ENCODE measurements at regions not wholly inside any gene's neighbourhood (a gene's known extent, or its start where the extent isn't known, plus 50 kb on each side); places are given as distances from the start of the nearest gene placed in this dataset.
"Not testable (repeated sequence)": the region's sequence is repeated elsewhere in the genome, so short reads cannot be mapped to it uniquely, and the experiment has no call there.

DNA sequence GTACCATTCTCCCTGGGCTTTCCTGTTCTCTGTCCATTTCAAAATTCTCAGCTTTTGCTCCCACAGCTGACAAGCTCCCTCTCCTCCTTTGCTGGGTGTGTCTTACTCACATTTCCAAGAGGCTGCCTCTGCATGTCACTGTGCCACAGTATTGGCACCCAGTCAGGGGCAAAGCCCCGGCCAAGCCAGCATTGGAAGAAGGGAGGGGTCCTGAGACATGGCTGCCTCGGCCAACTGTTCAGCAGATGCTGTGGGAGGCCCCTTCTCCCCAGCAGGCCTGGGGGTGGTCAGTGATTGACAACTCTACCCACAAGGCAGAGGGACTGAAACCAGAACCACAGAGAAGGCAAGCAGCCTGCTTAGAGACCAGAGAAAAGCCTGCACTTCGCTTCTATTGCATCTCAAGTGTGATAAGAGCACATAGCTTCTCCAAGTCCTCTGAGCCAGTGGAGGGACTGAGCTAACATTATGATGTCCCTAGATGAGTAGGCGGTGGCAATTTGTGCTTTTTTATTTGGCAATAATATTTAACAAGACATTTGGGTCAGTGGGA, 294.1 kb downstream of the SIPA1L2 start:
- no peak for DNase-seq

DNA sequence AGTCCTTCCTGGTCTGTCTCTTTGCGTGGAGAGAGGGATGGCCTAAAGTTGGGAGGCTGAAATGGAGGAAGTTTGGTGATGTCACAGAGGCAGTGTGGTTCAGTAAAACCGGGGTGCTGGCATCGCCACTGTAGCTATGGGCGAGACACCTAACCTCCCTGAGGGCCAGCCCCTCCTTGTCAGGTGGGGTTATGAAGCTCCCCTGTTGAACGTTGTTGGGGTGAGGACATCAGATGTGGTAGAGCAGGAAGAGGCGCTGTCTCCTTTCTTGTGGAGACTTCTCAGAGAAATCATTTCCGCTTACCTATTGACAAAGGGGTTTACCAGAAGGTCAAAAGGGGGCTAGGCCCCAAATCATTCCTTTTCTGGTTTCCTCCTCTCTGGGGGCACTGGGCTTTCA, 294.7 kb downstream of the SIPA1L2 start:
- DNase-seq = peak; percentile 38

DNA sequence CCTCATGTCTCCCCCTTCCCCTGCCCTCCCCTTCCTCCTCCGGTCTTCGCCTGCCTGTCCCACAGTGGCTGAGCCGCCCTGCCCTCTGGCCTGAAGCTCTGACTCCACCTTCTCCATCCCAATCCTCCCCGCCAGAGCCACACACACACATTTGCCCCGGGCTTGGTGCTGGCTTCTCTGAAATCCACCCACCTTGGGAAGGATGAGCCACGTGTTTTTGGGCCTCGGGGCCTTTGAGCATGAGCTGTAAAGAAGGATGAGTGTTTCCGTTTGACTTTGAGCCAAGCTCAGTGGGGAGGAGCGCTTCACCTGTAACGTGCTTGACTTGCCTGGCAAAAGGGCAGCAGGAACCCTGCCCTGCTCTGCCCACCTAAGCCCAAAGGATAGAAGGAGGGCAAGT, 295.1 kb downstream of the SIPA1L2 start:
- DNase-seq = no peak

DNA sequence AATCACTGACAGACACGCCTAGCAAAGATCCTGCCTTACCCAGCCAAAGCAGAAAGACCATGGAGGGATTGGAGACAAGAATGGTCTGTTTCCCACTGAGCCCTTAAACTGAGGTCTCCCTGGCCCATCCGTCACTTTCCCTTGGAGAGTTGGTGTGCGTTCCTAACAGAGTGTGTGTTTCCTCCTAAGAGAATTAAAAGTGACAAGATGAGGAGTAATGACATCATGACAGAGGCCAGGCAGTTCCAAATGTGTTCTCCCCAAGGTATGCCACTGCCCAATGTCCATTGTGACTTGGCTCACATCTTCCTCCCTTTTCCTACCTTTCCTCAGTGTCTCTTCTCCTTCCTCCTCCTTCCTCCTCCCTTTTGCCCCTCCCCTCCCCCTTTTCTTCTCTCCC, 295.7 kb downstream of the SIPA1L2 start:
- no peak for DNase-seq

DNA sequence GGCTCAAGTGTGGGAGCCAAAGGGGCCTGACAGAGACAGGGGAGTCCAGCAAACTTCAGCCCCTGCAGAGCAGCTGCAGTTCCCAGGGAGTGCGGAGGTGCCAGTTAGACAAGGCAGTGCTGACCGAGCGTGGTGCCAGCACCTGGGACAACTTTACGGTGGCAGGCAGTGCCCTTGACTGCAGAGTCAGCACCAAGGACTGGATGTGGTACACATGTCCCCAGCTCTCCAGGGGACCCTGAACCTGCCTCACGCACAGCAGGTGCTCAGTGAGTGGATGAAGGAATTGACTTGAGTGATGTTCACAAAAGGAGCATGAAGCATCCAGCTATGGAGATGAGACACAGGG, 296.5 kb downstream of the SIPA1L2 start:
- no peak for DNase-seq

DNA sequence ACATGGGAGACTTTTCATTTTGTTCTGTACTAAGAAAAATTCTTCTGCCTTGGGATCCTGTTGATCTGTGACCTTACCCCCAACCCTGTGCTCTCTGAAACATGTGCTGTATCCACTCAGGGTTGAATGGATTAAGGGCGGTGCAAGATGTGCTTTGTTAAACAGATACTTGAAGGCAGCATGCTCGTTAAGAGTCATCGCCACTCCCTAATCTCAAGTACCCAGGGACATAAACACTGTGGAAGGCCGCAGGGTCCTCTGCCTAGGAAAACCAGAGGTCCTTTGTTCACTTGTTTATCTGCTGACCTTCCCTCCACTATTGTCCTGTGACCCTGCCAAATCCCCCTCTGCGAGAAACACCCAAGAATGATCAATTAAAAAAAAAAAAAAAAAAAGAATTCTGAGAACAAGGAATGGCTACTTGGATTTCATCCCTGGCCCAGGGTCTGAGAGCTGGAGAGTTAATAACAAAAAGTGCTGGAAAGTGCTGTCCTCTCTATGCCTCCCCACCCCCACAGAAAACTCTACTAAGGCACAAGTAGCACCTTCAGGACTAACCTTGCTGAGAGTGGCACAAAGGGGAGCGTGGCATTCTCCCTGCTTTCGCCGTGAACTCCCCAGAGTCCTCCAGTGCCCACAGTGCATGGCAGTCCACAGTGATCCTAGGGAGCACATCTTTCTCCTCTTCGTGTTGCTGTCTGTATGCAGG, 297.1 kb downstream of the SIPA1L2 start:
- not testable (repeated sequence) for DNase-seq

DNA sequence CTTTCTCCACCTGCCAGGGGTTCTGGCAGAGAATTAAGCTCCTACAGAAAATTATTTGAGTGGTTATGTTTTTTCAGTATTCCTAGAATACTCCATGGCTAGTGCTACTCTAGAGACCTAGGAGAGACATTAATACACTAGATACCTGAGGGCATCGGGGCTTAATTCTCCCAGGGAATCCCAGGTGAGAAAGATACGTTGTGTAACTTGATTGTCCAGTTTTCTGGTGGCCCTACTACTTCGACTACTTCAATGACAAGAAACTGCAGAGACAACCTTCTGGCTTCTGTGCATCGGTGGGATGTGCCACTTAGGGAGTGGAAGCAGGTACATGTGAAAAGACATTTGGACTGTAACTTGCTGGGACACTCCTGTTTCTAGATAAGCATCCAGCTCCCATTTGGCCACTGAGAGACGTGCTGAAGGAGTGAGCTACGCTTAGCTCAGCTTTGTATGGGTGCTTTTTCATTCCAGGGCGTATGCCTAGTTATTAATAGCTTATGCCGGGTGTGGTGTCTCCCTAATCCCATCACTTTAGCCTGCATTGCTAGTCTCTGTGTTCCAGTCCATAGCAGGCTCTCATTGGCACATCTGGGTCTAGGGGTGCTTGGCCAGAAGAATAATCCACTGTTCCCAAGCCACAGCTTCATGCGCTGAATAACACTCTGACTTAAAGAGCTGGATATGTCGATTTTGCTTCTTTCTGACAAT, 300.7 kb downstream of the SIPA1L2 start:
- DNase-seq = no peak

DNA sequence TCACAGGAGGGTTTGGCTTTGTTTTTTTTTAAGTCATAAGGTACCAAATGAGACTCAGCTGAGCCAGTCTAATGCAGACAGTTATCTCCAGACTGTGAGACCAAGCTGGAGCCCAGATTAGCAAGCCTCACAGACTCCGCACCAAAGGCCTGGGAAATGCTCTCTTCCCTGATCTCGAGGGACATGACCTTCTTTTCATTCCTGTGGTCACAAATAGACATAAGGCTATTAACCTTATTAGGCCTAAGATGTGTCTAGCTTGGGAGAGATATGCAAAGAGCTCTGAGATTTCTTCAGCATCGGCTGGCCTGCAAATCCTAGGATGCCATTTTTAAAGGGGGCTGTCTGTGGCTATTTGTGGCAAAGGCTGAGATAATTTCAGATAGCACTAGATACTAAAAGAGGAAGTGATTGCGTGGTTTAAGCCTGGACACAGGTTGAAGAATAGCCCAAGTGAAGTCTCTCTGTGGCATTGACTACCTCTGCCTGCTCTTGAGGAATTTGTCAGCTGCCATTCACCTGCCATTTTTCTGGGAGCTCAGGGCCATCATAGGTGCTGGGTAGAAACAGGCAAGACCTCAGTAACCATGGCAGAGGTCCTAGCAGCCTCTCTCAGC, 301.3 kb downstream of the SIPA1L2 start:
- DNase-seq = no peak

DNA sequence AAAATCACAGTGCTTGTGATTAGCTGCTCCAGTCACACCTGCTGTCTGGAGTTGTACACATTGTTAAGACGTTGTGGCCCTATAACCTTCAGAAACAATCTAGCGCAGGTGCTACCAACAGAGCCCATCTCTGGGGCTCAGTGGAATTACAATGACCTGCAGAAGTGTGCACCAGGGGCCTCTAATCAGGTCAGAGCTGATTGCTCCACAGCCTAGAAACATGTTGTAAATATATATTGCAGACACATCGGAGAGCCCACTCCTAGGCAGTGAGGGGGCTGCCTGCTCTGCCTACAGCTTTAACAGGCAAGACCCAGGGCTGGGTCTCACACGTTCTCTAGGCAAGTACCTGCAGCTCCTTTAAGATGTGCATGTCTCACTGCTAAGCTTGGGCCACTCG, 302.0 kb downstream of the SIPA1L2 start:
- DNase-seq = no peak

DNA sequence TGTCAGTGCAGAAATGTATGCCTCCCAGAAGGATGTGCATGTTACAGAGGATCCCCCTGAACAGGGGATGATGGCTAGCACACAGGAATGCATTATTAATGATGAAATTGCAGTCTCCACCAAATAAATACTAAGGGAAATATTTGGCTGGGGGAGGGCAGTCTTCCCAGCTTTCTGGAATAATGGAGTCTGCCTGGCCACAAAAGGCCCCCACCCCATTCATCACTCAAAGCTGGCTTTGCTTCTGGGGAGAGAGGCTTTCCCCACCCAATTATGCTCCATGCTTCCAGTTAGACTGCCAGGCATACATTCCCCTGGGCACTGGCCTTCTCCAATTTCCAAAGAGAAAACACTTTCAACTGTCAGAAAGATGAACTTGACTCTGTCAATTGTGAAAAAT, 302.7 kb downstream of the SIPA1L2 start:
- DNase-seq = no peak

DNA sequence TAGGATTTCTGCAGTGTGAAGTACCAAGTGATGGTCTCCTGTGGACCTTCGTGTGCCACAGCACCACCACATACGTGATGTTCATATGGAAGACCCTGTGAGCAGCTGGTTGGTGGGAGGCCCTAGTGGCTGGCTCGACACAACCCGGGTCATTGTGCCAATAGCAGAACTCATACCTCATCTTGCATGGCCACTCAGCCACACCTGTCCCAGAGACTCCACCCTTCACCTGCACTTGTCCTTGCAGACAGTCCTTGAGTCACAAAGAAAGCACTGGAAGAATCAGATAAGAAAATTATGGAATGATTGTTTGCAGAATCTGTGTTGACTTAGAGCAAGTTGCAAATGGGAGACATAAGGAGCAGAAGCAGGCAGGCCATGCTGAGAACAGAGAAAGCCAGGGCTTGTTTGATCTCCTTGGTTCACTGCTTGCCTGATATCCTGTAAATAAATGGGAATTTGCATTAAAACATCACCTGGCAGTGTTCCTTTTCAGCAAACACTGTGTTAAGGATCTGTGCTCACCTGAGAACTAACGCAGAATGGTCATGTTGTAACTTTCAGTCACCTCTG, 307.7 kb downstream of the SIPA1L2 start:
- DNase-seq = no peak

DNA sequence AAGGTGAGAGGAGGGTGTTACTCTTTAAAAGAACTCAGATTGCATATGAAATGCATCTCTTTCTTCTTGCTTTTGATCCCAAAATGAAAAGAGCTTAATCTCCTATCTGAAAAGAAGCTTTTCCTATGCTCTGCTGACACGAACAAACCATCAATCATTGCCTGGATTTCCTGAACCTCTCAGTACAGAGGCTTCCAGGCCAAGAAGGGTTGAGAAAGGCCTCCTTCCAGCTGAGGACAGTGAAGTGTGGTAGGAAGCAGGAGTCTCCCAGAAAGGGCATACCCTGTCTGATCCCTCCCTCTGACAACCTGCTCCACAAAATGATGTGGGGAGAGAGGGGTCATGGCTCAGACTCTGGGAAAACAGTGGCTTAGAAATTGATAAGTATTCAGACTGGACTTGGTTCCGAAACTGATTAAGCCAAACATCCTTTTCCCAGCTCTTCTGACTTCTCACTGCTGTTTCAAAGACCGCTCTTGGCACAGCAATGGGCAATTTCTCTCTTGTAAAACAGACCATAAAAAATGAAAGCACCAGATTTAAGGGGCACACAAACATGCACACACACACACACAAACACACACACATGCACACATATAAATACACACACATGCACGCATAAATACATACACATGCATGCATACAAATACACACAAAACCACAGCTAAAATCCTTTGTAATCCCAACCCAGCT, 310.3 kb downstream of the SIPA1L2 start:
- no peak for DNase-seq

DNA sequence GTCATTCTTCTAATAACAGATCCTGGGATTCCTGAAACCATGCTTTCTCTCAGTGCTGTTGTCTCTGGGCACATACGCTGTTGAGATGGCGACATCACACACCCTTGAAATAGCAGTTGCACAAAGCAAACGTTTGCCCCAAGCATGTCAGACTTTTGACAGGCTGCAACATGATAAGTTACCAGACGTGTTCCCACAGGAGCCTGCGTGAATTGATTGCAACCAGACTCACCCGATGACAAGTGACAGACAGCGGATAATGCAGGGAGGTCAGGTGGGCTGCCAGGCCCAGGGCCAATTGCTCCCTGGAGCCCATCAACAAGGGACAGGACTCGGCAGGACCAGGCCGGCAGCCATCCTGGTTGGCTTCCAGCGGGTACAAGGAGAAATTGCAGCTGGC, 310.9 kb downstream of the SIPA1L2 start:
- no peak for DNase-seq

DNA sequence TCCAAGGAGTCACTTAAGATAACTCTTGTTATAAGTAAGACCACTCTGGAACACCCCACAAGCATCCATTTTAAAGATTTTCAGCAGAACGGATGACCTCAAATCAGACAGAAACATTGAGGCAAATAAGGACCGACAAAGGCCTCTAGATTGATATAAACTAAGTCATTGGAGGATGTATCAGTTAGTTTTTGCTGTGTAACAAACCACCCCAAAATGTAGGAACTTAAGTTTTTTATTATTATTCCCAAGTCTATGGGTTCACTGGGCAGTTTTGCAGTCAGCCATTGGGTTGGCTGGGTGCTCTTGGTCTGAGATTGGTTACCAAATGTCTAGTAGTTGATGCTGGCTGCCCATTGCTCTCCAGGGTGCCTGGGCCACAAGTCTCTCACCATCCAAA, 311.8 kb downstream of the SIPA1L2 start:
- DNase-seq = no peak

DNA sequence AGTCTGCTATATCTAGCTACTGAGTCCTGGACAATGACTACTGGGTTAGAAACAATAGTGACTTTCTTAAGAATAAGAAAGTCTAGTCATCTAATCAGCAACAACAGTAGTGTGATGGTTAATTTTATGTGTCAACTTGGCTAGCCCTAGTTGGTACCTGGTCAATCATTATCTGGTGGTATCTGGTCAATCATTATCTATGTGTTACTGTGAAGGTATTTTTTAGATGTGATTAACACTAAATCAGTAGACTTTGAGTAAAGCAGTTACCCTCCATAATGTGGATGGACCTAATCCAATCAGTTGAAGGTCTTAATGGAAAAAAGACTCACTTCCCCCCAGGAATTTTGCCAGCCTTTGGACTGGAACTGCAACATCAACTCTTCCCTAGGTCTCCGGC, 312.6 kb downstream of the SIPA1L2 start:
- DNase-seq = no peak

DNA sequence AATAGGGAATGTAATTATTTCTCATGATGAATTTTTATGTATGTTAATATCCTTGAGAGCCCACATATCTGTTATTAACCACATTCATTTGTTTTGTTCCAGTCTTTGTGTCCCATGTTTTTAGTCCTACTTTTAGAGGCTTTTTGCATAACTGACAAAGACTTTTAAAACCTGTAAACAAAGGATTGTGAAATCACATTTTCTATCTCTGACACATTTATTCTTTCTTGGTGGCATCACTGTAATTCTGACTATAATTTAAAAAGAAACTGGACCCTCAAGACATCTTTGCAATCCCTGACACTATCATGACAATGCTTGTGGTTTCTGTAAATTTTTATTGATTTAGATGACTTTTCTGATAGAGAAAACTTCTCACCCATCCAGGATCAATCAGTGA, 313.1 kb downstream of the SIPA1L2 start:
- no peak for DNase-seq

DNA sequence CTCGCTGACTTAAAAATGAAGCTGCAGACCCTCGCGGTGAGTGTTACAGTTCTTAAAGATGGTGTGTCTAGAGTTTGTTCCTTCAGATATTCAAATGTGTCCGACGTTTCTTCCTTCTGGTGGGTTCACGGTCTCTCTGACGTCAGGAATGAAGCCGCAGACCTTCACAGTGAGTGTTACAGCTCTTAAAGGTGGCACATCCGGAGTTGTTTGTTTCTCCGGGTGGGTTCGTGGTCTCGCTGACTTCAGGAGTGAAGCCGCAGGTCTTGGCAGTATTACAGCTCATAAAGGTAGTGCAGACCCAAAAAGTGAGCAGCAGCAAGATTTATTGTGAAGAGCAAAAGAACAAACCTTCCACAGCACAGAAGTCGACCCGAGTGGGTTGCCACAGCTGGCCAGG, 316.1 kb downstream of the SIPA1L2 start:
- DNase-seq = not testable (repeated sequence)

DNA sequence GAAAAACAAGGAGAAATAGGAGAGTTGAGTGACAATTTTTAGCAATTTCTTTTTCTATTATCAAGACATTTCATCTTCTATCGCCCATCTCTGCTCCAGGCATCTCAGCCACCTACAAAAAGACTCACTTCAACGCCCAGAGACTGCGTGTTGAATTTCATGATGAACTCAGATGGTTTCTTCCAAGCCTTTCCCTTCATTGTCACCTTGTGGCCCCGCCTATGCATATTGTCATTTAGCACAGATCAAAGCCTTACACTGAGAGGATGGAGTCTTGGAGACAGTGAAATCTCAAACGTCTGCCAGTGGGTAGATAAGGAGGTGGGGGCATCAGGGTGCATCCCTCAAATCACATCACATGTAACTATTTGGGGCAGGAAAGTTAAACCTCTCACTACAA, 319.4 kb downstream of the SIPA1L2 start:
- no peak for DNase-seq

DNA sequence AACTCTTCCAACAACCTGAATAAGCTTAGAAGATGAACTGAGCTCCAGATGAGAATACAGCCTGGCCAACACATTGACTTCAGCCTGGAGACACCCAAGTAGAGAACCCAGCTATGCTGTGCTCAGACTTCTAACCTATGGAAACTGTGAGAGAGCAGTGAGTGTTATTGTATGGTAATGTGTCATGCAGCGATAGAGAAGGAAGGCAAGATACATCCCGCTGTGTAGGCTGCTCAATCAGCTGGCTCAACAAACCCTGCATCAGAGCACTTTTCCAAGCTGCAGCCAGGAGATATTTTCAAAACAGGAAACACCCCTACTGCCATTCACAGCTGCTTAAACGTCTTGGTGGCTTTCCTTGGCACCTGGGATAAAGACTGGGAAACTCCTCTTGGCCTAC, 321.3 kb downstream of the SIPA1L2 start:
- no peak for DNase-seq

DNA sequence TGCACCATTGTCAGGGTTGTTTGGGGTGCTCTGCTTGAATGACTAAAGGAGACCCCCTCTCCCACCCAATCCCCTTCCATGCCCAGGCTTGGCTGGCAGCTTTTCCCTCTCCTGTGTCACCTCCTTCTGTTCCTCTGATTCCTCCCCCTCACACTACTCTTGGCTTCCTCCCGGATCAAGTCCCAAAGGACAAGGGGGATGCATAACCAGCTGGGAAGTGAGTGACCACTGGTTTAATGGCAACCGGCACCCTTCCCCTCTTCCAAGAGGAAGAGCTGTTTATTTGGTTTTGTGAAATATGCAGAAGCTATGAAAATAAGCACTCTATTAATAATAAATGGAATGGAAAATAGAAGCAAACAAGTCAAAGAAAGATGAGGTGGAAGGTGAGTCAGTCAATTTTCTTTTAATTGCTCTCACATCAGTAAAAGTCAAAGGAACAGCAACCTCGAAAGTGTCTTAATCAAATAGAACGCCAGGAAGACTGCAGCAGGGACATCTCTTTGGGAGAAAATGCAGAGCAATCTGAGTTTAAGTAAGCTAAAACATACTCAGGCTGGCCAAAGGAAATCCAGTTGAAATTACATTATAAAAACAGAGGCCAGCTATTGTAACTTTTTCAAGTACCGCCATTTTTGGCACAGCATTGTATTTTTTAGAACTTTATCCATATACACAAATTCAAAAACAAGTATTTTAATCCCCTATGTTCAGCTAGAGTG, 322.5 kb downstream of the SIPA1L2 start:
- no peak for DNase-seq

DNA sequence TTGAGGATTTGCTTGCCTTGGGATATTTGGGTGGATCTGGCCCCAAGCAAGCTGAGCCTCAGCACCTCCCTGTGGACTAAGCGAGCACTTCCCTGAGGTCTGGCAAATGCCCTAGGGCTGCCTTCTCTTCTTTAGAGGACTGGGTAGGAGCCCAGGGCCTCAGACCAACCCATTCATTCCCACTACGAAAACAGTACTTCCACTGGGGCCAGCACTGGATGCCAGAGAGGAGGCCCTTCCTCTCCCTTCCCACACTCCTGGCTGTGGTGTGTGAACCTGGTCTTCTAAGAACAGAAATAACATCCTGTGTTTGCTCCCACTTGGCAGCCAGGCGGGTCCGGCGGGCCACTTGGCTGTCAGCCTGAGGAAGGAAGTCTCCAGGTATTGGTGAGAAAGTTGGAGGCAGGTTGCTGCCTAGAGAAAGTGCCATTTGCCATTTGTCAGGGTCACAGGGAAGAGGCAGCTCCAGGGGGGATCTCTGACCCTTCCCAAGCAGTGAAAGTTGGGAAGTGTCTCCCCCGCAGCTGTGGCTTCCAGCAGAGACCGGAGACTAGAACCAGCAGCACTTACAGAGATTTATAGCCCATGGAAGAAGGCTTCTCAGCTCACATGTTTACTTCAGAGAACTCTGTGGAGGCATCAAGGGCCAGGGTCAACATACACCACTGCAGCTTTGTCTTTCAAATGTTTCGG, 323.5 kb downstream of the SIPA1L2 start:
- DNase-seq = no peak

DNA sequence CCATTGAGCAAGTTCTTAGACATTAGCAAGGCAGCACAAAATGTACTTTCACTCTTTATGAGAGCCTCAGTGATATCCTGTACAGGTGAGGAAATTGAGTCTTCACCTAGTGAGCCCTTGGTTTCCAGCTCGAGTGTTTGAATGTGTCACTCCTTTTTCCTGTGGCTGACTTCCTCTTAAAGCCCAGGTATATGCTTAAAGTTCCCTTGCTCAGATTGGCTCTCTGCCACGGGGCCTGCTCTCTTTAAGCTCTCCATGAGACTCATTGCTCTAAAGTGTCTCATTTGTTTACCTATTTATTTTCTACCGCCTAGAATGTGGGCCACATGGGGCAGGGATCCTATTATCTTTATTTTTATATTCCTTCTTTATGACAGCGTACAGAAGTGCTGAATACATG, 324.9 kb downstream of the SIPA1L2 start:
- no peak for DNase-seq
